Superior temporal gyrus (tissue), 1 donor: ENCODE measurements at regions not wholly inside any gene's neighbourhood (a gene's known extent, or its start where the extent isn't known, plus 50 kb on each side); places are given as distances from the start of the nearest gene placed in this dataset.

Experiments used
- DNase-seq: peaks from one replicate; pipeline ENCODE4 v3.0.0-alpha.2; 2016; ENCODE audit errors: extremely low spot score

DNA sequence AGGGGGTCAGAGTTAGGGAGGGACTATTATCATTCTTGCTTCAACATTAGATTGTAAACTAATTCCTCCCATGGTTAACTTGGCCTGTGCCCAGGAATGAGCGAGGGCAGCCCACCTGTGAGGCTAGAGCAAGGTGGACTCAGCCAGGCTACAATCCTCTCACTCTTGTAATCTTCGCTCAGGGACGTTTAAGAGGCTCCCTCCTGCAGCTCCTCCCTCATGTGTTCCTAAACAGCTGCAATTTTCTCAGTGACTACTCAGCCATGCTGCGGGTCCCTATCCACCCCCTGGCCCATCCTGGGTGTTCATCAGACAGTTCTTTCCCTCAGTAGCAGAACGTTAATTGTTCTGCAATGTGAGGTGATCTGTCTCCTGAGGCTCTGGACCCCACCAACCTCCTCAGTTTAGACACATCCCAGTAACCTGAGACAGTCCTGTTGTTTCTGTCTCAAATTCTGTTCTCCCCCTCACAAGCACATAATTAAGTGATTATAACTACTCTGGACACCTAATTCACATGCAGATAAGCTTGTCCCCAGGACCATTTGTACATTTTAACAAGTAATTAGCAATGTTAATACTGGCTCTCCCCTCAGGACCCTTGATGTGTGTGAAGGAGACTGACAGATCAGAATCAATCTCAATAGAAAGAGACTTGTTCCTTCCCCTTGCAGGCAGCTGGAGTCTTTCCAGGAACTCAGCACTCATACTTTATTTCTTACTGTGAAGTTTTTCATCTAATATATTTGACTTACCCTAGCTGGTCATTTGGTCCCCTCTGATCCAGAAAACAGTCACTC lies 337.2 kb upstream of the B3GAT1 start:
- no peak for DNase-seq

DNA sequence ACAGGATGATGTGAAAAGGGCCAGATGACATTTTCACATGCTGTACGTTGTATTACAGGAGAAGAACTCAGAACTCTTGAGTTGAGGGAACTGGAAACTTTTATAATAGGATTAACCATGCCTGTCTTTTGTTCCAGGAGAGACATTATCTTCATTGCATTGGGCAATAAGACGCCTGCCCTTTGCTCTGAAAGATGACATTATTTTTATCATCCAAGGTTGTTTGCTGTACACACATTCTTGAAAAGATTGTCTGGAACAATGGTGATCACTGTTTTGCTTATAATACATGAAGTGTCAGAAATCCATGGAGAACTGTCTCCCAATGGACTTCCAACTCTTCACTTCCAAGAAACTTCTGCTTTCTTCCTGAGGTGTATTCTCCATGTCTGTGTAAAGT lies 334.6 kb upstream of the B3GAT1 start:
- no peak for DNase-seq

DNA sequence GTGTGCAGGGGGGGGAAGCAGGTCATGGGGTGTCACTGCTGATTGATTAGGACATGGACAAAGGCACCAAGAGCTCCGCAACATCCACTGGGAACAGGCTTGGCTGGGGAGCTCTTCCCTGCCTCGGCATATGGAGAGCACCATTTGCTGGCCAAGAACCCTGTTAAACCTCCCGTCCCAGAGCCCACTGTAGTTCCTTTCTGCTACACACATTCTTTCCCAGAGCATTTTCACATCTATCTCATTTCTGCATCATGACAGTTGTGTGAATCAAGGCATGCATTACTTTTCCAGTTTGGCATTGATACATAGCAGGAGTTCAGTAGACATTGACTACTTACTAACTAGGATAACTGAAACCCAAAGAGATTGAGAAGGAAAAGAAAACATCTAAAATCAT lies 333.4 kb upstream of the B3GAT1 start:
- no peak for DNase-seq

DNA sequence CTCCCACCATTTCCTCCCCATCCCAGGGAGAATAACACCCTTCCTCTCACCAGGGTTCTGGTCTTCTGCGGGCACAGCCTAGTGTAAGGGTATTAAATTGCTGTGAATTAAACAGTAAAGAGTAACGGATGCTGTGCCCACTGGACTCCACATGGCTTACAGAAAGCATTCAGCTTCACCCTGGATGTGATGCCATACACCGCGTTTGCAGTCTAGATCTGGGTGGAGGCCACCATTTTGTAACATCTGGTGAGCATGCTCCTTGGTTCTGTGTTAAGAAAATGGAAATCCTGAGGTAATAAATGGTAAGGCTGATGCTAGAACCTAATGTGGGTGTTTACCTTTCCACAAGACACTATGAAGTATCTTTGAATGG lies 331.8 kb upstream of the B3GAT1 start:
- no peak for DNase-seq

DNA sequence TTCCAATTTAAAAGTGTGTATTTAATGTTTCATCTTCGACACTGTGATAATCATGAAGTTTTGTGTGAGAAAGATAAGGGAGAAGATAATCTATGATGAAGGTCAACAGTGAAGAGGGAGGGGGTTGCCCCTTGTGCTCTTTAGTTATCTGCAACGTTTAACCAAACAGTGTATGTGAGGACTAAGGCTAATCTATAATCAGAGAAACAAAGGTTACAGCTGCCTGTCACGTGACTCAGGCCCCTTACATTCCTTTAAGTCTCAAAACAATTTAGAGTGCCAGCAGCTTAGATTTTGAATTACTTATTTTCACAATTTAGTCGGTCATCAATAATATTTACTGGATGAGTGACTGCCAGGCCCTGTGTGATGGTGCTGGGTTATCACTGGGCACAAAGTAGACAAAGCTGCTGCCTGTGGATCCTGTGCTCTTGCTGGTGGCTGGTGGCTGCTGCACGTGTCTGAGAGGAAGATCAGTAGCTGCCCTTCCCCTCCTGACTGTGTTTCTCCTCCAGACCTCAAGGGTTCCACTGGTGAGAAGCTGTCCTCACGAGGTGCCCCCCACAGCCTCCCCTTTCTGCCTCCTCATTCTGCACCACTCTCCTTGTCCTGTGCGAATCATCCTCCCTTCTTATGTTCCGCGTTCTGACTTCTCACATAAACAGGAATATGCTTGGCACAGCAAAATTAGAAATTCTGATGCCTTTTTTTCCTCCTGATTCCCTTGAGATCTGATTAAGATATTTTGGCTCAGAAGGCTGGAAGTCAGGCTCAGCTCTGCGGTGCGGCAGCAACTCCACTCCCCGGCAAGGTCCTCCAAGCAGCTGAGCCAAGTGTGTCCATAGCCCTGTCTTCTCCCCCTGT lies 331.1 kb upstream of the B3GAT1 start:
- DNase-seq, result no peak

DNA sequence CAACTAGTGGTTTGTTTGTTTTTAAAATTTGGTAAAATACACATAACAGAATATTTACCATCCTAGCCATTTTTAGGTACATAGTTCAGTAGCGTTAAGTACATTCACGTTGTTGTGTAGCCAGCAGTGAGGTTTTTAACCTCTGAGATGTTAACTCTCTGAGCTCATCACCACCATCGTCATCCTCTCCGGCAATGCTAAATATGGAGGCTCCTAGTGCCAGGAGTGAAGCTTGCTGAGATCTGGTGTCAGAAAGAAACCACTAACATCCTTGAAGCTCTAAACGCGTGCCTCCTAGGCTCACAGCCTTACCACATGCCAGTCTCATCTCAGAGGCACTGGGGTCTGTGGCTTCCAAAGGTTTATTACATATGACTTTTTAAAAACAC lies 330.2 kb upstream of the B3GAT1 start:
- no peak for DNase-seq

DNA sequence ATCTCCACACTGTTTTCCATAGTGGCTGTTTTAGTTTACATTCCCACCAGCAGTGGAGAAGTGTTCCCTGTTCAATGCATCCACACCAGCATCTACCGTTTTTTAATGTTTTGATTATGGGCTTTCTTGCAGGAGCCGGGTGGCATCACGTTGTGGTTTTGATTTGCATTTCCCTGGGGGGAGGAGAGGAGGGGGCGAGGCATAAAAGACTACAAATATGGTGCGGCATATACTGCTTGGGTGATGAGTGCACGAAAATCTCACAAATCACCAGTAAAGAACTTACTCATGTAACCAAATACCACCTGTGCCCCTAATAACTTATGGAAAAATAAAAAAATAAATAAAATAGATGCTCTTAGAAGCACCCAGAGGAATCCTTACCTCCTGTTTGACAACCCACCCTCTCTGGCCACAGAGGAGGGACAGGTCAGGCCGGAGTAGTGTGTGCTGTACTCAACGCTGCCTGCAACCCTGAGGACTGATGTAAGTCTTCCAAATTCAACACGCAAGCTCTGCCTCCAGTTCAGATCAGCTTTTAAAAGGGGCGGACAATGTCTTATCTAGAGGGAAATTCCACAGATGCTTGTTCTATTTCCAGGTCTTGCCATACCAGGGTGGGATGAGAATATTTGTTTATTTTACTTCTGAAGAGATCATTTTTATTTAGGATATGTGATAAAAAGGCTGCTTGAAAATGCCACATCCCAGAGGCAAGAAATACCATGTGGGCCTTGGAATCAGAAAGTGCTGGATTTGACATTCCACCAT lies 329.6 kb upstream of the B3GAT1 start:
- DNase-seq, result no peak

DNA sequence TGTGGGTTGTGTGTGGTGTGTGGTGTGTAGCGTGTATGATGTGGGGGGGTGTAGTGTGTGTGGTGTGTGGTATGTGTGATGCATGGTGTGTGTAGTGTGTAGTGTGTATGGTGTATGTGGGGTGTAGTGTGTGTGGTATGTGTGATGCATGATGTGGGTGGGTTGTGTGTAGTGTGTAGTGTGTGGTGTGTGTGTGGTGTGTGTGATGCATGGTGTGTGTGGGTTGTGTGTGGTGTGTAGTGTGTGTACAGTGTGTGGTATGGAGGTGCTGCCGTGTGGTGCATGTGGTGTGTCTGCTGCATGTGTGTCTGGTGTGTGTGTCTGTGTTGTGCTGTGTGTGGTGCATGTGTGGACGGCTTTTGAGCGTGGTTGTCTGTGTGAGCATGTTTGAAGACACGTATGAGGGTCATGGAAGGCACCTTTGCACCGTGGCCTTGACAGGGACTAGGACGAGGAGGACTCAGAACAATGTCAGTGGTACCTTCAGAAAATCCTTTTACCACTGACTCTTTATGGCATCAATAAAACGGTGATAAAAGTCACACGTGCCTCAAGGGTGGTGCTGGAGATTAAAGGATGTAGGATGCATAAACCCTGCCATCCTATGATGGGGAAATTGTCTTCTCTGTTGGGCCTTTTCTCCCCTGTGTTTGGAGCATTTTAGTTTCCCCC lies 328.7 kb upstream of the B3GAT1 start:
- DNase-seq, result no peak

DNA sequence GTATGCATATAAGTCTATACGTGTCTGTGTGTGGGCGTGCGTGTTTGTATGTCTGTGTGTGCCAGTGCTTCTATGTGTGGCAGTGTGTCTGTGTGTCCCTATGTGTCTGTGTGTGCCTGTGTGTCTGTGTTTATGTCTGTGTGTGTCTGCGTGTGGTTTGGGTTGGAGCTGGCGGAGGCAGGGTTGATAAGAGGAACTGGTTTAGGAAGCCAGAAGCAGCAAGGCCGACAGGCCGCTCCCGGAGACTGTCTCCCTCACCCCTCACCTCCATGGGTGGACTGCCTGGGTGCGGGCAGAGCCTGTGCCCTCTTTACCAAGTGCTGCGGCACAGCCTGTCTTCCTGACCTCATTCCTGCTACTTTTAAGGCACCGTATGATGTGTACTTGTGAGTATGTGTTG lies 327.1 kb upstream of the B3GAT1 start:
- DNase-seq, result no peak

DNA sequence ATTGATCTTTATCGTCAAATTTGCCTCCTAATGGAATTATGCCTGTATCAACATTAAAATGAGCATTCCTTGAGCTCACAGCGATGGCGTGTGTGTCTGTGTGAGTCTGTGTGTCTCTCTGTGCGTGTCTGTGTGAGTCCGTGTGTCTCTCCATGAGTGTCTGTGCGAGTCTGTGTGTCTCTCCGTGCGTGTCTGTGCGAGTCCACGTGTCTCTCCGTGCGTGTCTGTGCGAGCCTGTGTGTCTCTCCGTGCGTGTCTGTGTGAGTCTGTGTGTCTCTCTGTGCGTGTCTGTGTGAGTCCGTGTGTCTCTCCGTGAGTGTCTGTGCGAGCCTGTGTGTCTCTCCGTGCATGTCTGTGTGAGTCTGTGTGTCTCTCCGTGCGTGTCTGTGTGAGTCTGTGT lies 326.5 kb upstream of the B3GAT1 start:
- DNase-seq, result no peak

DNA sequence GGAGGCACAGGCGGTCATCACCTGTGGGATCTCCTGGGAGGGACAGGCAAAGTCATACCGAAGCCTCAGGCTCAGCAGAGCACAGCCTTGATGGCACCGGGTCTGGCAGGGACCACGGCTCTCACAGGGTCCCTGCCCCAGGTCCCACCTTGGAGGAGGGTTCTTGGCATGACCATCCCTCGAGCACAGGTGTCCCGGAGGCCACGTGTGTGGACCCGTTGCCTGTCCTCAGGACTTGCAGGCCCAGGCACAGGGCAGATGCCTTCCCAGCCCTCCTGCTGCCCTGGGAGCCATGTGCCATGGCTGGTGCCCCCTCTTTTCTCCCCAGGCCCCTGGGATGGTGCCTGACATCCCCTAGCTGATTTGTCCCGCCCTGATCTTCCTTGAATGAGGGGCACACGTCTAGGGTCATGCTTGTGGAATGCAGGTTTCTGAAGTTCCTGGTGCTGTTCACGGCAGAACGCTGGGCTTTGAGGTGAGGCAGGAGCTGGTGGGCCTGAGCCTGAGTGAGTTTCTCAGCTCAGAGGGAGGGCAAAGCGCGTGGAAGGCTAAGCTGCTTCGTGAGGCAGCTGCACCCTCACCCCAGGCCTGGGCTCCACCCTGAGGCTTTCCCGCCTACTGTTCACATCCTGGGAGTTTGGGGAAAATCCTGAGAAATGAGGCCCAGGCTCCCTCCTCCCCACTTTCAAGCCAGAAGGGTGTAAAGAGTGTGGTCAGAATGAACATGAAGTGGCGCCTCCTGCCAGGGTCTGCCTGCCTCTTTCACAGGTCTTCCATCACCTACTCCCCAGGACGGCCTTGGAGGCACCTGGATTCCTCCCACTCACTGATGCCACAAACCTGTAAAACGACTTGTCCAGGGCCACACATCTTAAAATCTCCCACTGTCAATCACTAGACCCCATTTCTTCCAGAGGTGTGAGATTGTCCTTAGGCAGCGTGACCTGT lies 325.8 kb upstream of the B3GAT1 start:
- DNase-seq, result no peak

DNA sequence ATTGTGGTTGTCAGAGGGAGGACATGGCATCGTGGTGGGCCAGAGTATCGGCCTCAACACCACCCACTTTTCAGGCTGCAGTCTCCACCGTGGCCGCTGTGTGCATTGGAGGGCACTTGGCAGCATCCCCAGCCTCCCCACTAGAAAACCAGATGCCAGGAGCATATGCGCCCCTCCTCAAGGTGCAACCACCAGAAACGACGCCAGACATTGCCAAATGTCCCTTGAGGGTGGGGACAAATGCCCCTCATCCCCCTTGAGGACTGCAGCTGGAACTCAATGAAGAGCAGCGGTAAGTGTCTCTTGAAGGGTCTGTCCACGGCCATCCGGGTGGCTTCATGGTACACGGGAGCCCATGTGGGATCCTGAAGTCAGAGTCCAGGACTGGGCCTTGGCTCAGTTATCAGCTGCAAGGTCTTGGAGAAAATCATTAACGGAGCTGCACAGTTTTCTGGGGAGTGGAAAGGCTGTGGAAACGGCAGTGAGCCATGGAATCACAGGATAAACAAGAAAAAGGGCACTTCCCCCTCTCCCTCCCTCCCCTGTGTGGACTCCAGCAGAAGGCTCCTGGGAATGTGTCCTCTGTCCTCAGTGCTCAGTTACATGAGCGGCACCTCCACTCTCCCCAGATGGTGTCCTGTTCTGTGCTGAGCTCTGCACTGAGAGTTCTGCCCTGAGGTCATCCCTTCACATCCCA lies 324.4 kb upstream of the B3GAT1 start:
- DNase-seq, result no peak

DNA sequence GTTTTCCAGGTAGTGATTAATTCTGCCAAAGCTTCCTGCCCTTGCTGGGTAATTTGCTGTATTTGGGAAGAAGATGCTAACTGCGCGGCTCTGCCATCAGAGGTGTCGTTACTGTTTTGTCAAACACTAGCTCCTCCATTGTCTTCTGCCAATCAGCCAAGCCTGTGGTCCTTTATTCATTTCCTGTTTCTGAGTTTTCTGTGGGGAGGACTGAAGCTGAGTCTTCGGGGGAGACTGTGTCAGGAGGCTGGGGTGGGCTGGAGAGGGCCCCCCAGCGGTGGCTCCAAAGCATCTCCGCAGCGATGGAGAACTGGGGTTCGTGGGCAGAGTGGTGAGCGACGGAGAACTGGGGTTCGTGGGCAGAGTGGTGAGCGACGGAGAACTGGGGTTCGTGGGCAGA lies 322.9 kb upstream of the B3GAT1 start:
- no peak for DNase-seq

DNA sequence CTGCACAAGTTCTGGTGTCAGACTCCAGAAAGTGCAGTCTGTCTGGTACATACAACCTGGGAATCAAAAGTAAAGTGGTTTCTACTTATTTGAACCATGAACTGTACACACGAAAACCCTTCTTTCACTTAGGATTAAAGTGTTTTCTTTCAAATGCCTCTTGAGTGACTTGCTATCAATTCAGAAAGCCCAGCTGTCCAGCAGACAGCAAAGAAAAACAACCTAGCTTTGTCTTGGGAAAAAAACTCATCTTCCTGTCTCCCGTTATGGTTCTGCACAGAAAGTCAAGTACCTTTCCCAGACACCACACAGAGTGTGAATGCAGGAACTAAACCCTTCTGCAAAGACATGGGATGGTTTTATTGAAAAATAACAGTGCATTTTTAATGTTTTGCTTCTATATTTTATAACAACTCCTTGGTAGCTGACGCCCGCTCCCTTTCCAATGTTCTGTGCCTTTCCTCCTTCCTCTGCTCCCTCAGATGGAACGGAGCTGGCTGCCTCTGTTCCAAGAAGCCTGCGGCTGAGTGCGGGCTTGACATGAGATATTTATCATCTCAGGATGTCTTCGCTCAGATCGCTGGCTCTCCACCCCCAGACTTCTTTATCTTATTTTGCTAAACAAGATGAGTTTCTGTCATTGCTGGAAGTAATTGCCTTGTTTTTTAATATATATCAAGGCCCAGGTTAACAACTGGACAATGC lies 322.3 kb upstream of the B3GAT1 start:
- no peak for DNase-seq

DNA sequence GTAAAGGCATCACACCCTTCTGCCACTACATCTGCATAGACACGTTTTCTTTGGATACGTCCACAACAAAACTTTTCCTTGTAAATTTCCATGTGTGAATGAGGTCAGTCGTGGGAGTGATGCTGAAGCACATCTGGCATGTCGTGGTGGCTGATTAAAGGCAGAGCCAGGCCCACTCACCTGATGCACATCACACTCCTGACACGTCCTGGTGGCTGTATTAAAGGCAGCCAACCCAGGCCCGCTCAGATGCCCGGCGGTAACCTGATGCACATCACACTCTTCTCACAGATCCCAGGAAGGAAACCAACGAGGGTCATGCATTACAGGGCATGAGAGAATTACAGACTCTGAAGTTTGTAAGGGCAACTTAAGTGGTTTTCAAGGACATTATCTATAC lies 321.6 kb upstream of the B3GAT1 start:
- DNase-seq, result no peak

DNA sequence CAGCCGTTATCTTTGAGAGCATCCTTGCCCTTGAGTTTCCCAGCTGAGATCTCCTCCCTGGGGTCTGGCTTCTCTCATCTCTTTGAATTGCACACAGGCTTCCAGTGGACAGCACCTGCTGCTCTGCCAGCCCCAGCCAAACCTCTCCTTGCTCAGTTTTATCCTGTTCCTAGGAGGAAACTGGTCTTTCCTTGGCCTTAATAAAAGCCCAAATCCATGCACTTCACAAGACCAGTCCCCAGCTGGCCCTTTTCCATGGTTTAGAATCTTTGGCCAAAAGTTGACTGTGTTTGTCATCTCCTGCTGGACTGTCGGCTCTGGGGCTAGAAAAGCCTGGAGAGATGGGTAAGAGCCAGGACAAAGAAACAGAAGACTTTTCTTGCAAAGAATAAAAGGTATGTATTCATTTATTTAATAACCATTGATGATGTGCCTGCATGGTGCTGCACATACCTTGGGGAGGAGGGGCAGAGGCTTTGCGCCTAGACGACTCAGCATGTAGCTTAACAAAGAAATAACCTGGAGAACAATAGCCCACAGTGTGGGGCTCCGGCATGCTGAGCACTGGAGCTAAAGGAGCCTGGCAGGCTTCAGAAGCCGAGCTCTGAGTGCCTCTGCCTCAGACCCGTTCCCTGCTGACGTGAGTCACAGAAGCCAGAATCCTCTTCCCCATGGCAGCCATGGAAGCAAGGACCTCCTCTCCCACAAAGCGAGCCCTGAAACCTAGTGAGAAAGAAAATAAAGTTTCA lies 319.3 kb upstream of the B3GAT1 start:
- DNase-seq, result no peak

DNA sequence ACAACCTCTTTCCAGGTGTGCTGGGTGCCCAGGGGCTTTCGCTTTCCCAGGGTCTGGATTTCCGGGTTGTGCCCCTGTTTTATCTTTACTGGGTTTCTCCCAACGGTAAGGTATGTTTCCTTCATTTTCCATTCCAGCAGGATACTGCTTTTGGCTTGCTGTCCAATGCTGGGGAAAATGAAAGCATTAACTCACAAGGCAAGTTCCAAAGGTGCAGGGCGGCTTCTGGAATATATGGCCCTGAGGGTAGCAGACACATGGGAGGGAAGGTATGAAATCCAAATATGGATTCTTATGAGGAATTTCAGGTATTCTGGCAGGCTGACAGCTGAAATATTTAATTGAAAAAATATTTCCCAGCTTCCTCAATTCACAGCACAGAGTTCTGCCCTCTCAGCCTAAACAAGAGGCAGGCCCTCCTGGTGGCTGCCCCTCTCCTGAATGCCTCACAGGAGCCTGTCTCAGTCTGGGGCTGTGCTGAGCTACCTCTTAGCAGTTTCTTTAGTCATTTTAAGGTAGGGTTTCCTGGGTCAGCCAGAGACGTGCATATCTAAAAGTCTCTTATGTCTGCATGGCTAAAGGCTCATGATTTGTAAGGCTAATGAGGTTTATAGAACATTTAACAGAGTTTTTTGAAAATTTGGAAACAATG lies 318.6 kb upstream of the B3GAT1 start:
- DNase-seq, result no peak

DNA sequence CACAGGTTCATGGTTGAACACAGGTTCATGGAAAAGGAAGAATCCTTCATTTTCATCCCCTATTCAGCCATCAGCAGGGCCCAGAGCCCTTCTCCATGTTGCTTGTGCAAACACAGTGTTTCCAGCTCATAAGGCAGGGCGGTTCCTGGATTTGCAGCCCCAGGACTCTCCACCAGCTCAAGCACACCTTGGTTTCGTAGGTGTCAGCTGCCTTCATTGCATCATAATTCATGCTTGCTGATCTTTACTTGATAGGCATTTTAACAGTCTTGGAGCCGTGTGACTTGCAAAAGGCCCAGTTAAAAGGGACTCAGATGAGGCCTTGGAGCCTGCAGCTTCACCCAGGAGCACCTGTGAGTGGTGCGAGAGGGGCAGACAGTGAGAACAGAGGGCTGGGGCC lies 318.1 kb upstream of the B3GAT1 start:
- no peak for DNase-seq
